Astrocyte of the spinal cord (primary cell): ENCODE measurements at regions not wholly inside any gene's neighbourhood (a gene's known extent, or its start where the extent isn't known, plus 50 kb on each side); places are given as distances from the start of the nearest gene placed in this dataset.
A peak's percentile ranks its signal among the peaks of the same experiment; 100 is the strongest.

Experiments used
- DNase-seq: peaks from one replicate; pipeline ENCODE4 v3.0.0; 2011; ENCODE audit warnings: low read depth, low spot score
- H3K4me3 ChIP-seq: 2 replicates; pipeline ENCODE4 v1.5.1; 2011; ENCODE audit warnings: low read depth, mild to moderate bottlenecking, low read length, moderate library complexity
- in situ Hi-C: cut with HindIII; loops from 2 replicates; pipeline ENCODE4 v1.10.0; 2017; ENCODE audit warnings: low sequenced_read_pairs
- TF ChIP-seq, protein P1 (sequence below): IDR thresholded peaks from 2 replicates; pipeline ENCODE4 v1.5.1; 2012; ENCODE audit warnings: low read depth, mild to moderate bottlenecking, low read length, inconsistent platforms

DNA sequence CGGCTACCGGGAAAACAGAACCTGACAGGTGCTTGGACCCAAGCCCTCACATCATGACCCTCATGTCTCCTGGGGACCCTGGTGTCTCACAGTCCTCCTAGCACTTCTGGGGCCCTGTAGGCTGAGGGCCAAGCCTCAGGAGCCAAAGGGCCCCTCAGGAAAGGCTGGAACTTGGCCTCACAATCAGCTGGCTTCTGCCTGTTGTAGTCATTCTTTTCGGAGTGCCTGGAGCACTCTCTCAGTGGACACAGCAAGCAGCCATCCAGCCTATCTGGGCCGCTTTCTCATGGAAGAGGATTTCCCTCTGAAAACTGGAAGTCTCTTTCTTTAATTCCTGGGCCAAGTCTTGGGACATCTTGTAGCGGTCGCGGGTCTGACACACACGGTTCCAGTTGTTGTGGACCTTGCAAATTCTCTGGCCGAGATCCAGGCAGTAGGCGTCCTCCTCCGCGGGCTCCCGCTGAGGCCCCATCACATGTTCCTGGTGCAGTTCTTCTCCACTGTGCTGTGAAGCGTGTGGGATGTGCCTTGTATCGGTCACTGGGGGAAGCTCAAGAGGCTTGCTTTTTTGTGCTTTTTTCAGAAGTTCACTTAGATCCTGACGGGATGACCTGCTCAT, 169.3 kb downstream of the EMP1 start:
- no peak overlapping the region for H3K4me3 ChIP-seq
- TF ChIP-seq, protein P1, sequence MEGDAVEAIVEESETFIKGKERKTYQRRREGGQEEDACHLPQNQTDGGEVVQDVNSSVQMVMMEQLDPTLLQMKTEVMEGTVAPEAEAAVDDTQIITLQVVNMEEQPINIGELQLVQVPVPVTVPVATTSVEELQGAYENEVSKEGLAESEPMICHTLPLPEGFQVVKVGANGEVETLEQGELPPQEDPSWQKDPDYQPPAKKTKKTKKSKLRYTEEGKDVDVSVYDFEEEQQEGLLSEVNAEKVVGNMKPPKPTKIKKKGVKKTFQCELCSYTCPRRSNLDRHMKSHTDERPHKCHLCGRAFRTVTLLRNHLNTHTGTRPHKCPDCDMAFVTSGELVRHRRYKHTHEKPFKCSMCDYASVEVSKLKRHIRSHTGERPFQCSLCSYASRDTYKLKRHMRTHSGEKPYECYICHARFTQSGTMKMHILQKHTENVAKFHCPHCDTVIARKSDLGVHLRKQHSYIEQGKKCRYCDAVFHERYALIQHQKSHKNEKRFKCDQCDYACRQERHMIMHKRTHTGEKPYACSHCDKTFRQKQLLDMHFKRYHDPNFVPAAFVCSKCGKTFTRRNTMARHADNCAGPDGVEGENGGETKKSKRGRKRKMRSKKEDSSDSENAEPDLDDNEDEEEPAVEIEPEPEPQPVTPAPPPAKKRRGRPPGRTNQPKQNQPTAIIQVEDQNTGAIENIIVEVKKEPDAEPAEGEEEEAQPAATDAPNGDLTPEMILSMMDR = no peak
- DNase-seq = no peak
- in situ Hi-C loops = no loop called here

DNA sequence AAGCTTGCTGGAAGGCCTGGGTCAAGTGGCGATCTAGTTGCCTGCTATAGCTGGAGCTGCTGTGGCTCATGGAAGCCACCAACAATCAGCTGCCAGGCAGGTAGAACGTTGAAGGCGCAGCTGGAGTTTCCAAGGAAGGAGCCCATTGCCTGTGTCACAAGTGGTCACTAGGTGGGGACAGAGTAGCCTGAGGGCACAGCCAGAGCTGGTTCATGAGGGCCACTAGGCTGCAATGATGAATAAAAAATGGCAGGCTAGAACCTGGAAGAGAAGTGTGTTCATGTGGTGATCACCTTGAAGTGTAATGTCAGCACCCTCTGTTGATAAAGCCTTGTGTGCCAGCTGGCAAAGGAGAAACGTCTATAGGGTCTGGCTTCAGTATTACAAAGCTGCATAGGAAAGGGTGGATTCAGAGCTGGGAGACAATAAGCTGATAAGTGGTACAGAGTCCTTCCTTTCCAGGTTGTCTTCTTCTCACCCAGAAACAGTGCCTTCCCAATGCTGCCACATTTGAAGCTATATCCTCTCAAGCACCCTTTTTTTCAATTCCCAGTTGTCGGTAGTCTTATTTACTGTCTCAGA, 165.8 kb downstream of the EMP1 start:
- no peak overlapping the region for H3K4me3 ChIP-seq
- peak; percentile 53 for DNase-seq
- in situ Hi-C loops = no loop called here
- TF ChIP-seq, protein P1 = peak; percentile 96

DNA sequence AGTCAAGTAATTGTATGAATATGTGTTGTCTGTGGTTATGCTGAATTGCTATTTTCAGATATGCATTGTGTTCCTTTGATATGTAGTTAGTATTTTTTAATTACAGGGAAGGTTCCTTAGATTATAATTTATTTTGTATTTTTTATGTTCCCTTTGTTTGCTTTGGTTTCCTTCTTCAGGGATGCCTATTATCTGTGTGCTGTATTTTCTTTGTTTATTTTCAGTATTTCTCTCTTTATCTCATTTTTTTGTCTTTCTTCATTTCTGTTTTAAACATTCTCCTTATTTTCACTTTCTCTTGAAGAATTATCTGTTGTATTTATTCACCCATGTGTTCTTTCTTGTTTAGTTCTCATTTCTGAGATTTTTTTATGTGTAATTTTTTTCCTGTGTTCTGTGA, 163.1 kb downstream of the EMP1 start:
- TF ChIP-seq, protein P1 = no peak
- in situ Hi-C loops = no loop called here
- H3K4me3 ChIP-seq = no peak overlapping the region
- DNase-seq = no peak

DNA sequence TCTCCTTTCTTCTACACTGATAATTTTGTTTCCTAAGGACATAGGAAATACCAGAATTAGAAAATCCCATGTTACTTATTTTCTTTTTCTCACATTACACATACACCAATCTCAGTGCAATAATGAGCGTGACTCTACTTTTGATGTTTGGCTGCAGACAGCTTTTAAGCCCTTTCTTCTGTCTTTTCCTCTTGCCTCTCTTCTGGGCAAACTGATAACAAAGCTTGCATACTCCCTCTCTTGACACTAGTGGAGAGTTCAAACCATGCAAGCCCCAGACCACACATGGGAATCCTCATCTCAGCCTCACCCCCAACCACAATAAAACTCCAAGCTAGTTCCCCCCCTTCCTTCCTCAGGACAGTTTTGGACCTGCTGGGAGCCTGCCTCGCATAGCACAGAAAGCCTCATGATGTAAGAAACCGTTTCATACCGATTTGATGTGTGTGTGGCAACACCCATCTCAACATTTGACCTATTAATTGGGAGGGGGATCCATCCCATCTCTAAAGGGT, 161.9 kb downstream of the EMP1 start:
- H3K4me3 ChIP-seq = no peak overlapping the region
- in situ Hi-C loops = no loop called here
- TF ChIP-seq, protein P1 = no peak
- DNase-seq = no peak

DNA sequence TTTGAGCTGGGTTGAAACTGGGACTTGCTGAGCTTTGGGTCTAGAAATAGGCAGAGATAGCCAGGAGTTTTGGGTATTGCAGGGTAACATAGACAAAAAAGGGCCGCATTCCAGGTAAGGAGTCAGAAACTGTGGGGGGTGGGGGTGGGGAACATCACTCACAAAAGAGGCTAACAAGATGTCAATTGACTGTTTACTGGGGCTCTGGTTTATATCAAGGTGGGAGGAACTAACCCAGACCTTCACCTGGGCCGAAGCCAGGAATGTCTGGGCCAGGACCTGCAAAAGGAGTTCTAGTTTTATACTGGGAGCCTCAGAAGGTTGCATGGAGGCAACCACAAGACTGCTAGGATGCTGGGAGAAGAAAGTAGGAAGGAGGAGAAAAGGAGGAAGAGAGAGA, 154.4 kb downstream of the EMP1 start:
- DNase-seq = no peak
- in situ Hi-C loops = no loop called here
- no peak overlapping the region for H3K4me3 ChIP-seq
- TF ChIP-seq, protein P1 = no peak

DNA sequence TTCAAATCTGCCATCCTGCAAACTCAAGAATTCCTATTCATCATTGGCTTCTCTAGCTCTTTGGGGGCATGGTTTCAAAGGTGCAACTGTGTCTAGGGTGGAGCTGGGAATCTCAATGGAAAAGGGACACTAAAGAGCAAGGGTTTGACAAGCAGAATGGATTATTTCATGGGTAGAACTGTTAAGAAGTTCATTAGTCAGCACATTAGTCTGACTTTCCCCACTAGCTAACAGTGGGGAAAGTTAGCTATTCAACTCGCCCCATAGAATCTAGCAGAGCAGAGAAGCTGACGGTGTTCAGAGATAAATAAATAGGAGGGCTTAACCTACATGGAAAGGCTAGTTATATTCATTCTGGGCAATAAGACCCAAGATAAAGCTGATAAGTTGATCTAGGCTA, 153.9 kb downstream of the EMP1 start:
- TF ChIP-seq, protein P1 = no peak
- in situ Hi-C loops = no loop called here
- H3K4me3 ChIP-seq = no peak overlapping the region
- DNase-seq = no peak
